Dermis microvascular lymphatic vessel endothelial cell (primary cell): ENCODE measurements at regions not wholly inside any gene's neighbourhood (a gene's known extent, or its start where the extent isn't known, plus 50 kb on each side); places are given as distances from the start of the nearest gene placed in this dataset.

Source experiments
- DNase-seq, 2 donors: peaks; one replicate each; pipeline versions ENCODE4 v3.0.0 to v3.0.0-alpha.2; 2010; ENCODE audit warnings: low read depth in 2 of 2

- no peak for DNase-seq
Measured at GRCh38 chr3:59698091-59698490, 648.3 kb upstream of the CFAP20DC start.

GRCh38 chr3:59696783-59697182 is 647.0 kb upstream of the CFAP20DC start:
- DNase-seq: no peak

- no peak for DNase-seq
Measured at GRCh38 chr3:59695860-59696259, 646.0 kb upstream of the CFAP20DC start.

GRCh38 chr3:59692117-59692516 is 642.3 kb upstream of the CFAP20DC start:
- no peak for DNase-seq

- no peak for DNase-seq
Measured at GRCh38 chr3:59690886-59691285, 641.1 kb upstream of the CFAP20DC start.

- DNase-seq: no peak
Measured at GRCh38 chr3:59688636-59689035, 638.8 kb upstream of the CFAP20DC start.

- no peak for DNase-seq
Measured at GRCh38 chr3:59685432-59685831, 635.6 kb upstream of the CFAP20DC start.

- no peak for DNase-seq
Measured at GRCh38 chr3:59684766-59685165, 634.9 kb upstream of the CFAP20DC start.

- no peak for DNase-seq
Measured at GRCh38 chr3:59680919-59681318, 631.1 kb upstream of the CFAP20DC start.

GRCh38 chr3:59677747-59678702 is 628.2 kb upstream of the CFAP20DC start:
- no peak for DNase-seq

GRCh38 chr3:59675495-59675894 is 625.7 kb upstream of the CFAP20DC start:
- no peak for DNase-seq

- no peak for DNase-seq
Measured at GRCh38 chr3:59663076-59663850, 613.4 kb upstream of the CFAP20DC start.

GRCh38 chr3:59660852-59661625 is 611.2 kb upstream of the CFAP20DC start:
- no peak for DNase-seq

GRCh38 chr3:59660376-59660775 is 610.6 kb upstream of the CFAP20DC start:
- DNase-seq: no peak

GRCh38 chr3:59659755-59660154 is 609.9 kb upstream of the CFAP20DC start:
- DNase-seq: no peak

GRCh38 chr3:59658866-59659265 is 609.0 kb upstream of the CFAP20DC start:
- DNase-seq: no peak

- no peak for DNase-seq
Measured at GRCh38 chr3:59658274-59658673, 608.4 kb upstream of the CFAP20DC start.

- DNase-seq: no peak
Measured at GRCh38 chr3:59655418-59656015, 605.7 kb upstream of the CFAP20DC start.

GRCh38 chr3:59654480-59655417 is 604.9 kb upstream of the CFAP20DC start:
- no peak for DNase-seq

- DNase-seq: no peak
Measured at GRCh38 chr3:59654123-59654479, 604.3 kb upstream of the CFAP20DC start.
